OCI-LY3 (cell line): ENCODE measurements at regions not wholly inside any gene's neighbourhood (a gene's known extent, or its start where the extent isn't known, plus 50 kb on each side); places are given as distances from the start of the nearest gene placed in this dataset.

ENCODE experiments used
- CTCF ChIP-seq: fragments of 200-600, 300-600 bp; sonication (generic); IDR thresholded peaks from 2 replicates; pipeline ENCODE4 v1.5.1; 2014; ENCODE audit warnings: antibody characterized with exemption, low read length, low read depth
- EZH2phosphoT487 ChIP-seq: fragments of 200-600 bp; shearing (Covaris generic); IDR thresholded peaks from 2 replicates; pipeline ENCODE4 v1.6.1; 2018; ENCODE audit warnings: antibody characterized with exemption, mixed run types, low read depth

GRCh38 chr5:165228184-165228583 is 1722.8 kb downstream of the MAT2B start:
- TF ChIP-seq EZH2phosphoT487 (no peak), CTCF (no peak)
